ENCODE measurements at regions not wholly inside any gene's neighbourhood (a gene's known extent, or its start where the extent isn't known, plus 50 kb on each side); places are given as distances from the start of the nearest gene placed in this dataset.
A peak's percentile ranks its signal among the peaks of the same experiment; 100 is the strongest.

DNA sequence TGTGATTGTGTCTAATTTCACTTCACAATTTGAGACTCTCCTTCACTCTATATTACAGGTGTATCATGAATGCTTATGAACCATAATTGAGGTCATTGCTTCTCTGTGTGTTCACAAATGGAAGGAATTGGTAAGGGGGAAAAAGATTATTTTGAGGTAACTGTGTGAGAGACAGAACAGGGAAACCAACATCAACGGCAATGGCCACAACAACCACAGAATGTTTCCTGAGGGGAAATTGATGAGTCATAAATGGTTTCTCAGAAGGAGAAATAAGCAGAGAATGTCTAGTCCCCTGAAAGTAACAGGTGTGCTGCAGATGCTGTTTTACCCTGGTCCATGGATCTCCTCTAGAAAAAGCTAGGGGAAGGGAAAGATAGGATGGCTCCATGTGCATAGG is 361.2 kb upstream of the GALNT5 start:
- no peak for DNase-seq
- intact Hi-C loops (cut with DNase I, micrococcal nuclease), result no loop called here
- ATAC-seq, result no peak

DNA sequence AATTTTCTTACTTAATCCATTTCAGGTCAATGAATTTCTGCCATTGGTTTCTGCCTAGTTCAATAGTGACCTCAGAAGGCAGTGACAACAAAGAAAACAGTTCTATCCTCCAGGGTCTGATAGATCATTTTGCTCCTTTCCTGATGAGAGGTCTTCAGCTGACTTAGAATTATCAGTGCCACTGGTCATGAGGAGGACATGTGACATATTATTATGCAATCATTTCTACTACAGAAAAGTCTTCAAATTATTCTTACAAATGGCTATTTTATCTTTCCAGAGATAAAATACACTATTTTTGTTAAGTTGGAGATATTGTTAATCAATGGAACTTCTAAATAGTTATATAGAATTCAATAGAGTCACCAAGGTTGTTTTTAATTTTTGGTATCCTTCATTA is 360.0 kb upstream of the GALNT5 start:
- intact Hi-C loops (cut with DNase I, micrococcal nuclease), result no loop called here
- DNase-seq (no peak), ATAC-seq (no peak)

DNA sequence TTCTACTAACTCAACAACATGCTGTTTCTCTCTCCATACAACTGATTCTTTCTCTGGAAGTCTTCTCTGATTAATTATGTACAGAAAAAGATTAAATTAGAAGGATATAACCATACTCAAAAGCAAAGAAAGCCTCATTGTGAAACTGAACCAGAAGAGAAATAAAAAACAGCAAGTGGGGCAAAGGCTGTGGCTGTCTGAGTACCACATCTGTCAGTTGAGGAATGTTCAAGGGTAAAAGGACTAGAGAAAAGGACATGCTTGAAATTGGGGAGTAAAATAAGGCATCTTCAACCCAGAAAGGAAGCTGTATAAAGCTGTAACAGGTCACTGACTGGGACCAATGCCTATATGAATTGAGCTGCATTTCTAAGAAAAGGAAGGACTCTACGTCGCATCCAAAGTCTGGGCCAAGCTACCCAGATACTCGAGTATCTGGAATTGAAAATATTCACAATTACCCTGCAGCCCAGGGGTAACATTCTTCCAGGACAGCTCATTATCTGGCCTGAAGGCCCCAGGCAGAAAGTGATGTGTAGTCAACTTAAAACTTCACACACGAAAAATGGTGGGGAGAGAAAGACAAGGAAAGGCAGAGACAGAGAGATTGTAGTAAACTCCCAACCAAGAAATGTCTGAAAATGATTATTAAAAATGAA is 356.0 kb upstream of the GALNT5 start:
- DNase-seq, result no peak
- intact Hi-C loops (cut with DNase I, micrococcal nuclease), result no loop called here
- ATAC-seq, result no peak

DNA sequence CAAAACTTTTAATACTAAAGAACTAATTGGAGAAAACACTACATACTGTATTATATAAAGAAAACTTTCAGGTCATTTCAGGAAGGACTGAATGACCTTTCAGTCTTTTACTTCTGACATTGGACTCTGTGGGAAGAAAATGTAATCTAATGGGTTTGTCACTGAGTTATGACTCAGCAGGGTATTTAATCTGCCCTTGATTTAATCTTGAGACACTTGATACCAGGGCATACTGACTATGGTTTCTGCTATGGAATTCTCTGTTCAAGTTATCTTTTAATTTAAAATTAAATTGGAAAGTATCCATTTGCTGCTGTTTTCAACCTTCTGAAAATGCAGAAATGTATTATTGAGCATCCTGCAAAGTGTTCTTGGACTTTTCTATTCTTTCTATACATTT is 354.2 kb upstream of the GALNT5 start:
- DNase-seq (no peak), ATAC-seq (no peak)
- intact Hi-C loops (cut with DNase I, micrococcal nuclease), result no loop called here

DNA sequence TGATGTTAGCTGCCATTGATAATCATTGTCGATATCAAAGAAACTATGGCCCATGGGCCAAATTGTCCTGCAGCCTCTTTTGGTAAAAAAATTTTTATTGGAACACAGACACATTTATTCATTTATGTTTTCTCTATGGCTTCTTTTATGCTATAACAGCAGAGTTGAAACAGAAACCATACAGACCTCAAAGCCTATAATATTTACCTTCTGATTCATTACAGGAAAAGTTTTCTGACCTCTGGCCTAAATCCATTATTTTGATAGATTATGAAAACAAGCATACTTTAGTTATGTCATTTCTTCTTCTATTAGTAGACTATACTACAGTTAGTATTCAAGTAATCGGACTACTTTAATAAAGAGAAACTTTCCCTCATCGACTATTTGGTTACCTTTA is 349.7 kb upstream of the GALNT5 start:
- DNase-seq (no peak), ATAC-seq (no peak)
- intact Hi-C loops (cut with DNase I, micrococcal nuclease), result no loop called here

DNA sequence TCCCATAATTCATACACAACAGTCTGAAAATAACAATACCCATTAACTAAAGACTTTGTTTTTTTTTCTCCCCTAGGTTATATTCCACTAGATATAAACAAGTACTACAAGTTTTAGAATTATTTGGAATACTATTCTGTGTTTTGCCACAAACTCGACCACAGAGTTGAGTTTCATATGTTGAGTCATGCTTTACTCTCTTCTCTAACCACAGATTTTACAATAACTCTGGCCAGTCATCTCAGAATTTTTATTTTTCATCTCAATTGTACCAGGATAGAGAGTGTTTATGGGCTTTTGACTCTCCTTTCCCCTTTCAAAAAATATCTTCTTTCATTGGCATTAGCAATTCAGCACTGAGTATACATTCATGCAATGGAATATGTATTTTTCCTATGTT is 348.7 kb upstream of the GALNT5 start:
- intact Hi-C loops (cut with DNase I, micrococcal nuclease), result no loop called here
- no peak for ATAC-seq
- DNase-seq, result no peak

DNA sequence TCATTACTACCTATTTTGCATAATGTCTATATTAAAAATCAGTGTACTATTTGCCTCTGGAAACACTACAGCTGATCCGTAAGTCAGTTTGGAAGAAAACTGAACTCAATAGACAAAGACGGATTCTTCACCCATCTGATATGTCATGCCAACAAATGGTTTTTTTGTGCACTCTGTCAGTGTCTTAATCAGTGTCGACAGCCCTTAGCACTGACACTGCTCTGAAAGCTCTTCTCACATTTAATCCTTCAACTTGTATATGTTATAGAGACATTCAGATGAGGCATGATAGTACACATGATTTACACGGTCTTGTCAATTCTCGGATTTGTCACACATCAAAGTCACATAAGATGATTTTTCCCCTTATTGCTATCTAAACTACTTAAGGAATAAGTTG is 347.5 kb upstream of the GALNT5 start:
- intact Hi-C loops (cut with DNase I, micrococcal nuclease), result no loop called here
- no peak for ATAC-seq

DNA sequence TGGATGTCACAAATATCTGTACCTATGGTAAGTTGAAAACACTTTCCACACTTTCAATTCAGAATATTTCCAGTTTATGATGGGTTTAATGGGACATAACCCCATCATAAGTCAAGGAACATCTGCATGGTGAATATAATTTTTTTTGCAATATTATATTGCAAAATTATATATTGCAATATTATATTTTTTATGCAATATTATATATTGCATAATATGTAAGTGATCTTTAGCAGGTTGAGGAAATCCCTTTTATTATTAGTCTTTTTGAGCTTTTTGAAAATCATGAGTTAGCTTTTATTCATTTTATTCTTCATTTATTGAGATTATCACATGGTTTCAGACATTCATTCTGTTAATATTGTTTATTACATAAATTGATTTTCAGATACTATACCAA is 342.2 kb upstream of the GALNT5 start:
- intact Hi-C loops (cut with DNase I, micrococcal nuclease), result no loop called here
- ATAC-seq (no peak), DNase-seq (no peak)

More for the DNA sequence above, 347.5 kb upstream of the GALNT5 start:
- DNase-seq, result no peak

DNA sequence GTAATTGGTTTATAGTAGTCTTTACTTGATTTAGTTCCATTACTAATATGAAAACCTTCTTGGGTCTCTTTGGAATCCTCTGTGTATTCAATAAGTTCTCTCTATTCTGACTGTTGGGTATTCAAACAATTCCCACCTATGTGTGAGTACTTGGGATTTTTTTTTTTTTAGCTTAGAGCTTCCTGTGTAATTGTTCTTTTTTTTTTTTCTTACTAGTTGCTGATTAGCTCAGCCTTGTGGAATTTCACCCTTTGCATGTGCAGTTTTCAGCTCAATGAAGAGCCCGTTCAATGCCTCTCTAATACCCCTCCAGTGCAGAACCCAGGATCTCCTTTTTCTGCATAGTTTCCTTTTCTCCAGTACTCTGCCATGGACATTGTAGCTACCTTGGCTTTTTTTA is 339.1 kb upstream of the GALNT5 start:
- ATAC-seq, result no peak
- no peak for DNase-seq
- intact Hi-C loops (cut with DNase I, micrococcal nuclease), result no loop called here

DNA sequence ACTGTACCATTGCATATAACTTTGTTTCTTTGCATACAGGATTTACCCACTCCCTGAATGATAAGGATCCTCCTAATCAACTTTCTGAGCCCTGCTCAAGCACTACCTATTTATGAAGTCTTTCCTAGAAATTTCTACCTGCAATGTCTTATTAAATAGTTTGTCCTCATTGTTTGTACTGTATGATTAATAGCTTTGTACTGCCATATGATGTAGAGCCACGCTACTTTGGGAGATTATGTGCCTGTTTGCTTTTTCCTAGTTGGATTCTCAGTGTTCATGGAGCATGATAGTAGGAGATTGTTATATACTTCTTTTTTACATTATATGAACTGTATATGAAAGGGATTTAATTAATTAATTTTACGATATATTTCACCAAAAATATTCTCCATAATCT is 327.1 kb upstream of the GALNT5 start:
- intact Hi-C loops (cut with DNase I, micrococcal nuclease), result no loop called here
- DNase-seq (no peak), ATAC-seq (no peak)

DNA sequence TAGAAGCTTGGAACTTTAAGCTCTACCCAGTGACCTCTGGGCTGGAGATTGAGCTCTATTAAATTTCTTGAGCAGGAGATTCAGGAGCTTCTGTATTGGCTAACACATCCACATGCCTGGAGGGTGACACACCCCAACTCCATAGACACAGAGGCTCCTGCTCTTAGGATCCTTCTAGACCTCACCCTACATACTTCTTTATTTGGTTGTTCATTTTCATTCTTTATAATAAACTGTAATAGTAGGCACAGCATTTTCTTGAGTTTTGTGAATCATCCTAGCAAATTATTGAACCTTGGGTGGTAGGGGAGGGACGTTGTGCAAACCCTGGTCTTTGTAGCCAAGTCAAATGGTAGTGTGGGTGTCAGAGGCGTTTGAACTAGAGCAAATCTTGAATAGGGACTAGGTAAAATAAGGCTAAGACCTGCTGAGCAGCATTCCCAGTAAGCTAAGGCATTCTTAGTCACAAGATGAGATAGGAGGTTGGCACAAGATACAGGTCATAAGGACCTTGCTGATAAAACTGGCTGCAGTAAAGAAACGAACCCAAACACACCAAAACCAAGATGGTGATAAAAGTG is 323.8 kb upstream of the GALNT5 start:
- ATAC-seq (no peak), DNase-seq (no peak)
- intact Hi-C loops (cut with DNase I, micrococcal nuclease), result no loop called here

DNA sequence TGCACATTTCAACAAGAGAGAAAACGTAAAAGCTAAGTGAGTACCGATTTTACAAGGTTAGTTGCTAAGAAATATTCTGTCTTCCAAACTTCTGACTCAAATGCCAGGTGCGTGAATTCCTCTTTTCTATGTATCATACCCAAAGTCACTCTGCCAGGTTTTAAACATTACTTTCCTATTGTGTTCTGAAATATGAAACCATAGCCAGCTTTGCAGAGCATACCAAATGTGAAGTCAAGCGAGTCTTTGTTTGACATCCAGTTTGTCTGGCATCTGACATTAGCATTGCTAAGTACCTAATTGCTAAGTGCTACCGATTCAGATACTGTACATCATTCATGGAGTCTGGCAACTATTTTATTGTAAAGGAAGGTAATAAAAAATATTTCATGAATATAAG is 321.9 kb upstream of the GALNT5 start:
- intact Hi-C loops (cut with DNase I, micrococcal nuclease), result no loop called here
- DNase-seq (no peak), ATAC-seq (no peak)

DNA sequence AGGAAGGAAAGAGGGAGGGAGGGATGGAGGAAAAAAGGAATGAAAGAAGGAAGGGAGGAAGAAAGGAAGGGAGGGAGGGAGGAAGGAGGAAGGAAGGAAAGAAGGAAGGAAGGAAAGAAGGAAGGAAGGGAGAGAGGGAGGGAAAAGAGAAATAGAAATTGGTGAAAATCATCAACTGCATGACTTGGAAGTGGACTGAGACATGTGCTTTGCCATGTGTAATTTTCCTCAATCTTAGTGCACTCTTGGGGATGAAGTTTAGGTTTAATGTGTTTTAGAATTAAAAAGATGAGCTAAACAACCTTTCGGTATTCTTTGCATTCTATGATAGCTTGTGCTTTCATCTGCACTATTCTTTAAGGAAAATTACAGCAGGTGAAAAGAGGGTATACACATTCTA is 320.1 kb upstream of the GALNT5 start:
- intact Hi-C loops (cut with DNase I, micrococcal nuclease), result no loop called here
- ATAC-seq (no peak), DNase-seq (no peak)

DNA sequence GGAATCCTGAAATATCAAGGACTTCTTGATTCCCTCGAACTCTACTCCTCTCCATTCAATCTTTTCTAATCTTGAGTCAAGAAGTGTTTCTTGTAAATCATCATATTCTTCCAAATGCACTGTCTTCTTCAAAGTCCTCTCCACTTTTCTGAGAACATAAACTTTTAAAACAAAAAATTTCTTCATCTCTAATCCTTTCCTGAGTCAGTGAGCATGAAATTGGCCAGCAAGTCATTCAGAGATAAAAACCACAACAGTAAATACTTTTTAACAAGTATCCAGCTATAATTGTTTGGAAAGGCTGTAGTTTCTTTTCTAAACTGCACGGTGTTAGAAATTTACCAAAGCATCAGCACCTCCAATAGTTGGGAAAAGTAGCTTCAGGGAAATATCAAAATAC is 312.6 kb upstream of the GALNT5 start:
- intact Hi-C loops (cut with DNase I, micrococcal nuclease), result no loop called here
- DNase-seq, result no peak

DNA sequence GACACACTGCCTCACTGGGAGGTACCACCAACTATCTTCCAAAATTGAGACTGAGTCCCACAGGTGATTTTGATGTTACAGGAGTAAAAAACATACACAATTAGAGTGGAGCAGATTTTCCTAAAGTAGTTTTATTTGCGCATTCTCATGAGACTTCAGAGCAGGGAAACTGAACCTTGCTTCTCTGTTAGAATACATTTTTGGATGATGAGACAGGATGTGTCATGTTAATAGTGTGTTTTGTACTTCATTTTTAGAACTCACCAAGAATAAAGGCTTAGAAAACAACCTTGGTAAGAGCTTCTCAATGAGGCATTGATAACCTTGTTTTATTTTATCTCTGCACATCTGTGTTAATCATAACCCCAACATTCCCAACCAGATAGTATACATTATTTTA is 310.2 kb upstream of the GALNT5 start:
- ATAC-seq (no peak), DNase-seq (no peak)

More for the DNA sequence above, 312.6 kb upstream of the GALNT5 start:
- no peak for ATAC-seq

DNA sequence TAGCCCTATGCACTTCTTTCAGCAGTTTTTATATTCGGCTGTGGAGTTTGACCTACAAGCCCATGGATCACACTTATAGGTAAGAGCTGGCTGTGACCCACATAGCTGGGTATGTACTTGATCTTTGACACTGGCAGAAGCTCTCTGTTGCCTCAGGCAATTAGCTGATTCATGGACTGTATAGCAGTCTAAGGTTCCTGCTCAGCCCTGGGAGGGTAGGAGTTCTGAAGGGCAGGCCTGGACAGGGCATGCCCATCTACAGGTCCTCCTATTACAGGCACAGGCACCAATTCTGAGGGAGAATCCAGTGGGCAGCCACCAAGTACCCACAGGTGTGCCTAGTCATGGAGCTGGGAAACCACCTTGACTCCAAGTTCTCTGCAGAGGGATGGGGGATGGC is 301.8 kb upstream of the GALNT5 start:
- ATAC-seq (no peak), DNase-seq (no peak)
- intact Hi-C loops (cut with DNase I, micrococcal nuclease), result no loop called here

More for the DNA sequence above, 310.2 kb upstream of the GALNT5 start:
- intact Hi-C loops (cut with DNase I, micrococcal nuclease), result no loop called here

DNA sequence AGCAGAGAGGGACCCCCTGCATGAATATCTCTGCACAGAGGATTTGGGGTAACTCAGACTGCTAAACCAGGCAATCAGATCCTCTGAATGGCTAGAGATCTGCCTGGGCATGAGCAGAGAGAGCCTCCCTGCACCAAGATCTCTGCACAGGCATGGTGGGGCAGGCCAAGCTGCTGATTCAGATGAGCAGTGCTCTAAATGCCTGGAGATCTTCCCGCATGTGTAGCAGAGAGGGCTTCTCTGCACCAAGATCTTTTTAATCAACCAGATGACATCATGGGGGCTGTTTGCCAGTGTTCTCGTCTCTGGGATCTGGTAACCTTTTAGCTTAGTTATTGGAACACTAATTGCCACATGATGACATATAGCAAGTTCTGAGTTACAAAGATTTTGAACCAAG is 301.3 kb upstream of the GALNT5 start:
- DNase-seq, result no peak
- intact Hi-C loops (cut with DNase I, micrococcal nuclease), result no loop called here
- no peak for ATAC-seq

DNA sequence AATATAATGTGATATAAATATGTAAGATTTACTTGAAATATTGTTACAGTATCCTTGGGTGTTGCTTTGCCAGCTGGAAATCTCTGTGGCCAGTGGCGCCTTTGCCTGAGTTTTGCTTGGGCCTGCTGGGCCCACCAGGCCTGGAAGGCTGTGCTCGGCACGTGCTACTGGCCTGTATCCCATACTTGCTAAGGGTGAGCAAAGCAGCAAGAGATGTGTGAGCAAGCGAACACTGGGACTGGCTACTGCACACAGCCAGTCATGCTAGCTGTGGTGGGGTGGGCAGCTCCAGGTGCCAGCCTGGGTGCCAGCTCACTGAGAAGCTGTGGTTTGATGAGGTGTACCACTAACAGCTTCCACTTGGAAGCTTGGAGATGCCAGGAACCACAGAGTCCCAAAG is 299.1 kb upstream of the GALNT5 start:
- DNase-seq, result no peak
- no peak for ATAC-seq
- intact Hi-C loops (cut with DNase I, micrococcal nuclease), result no loop called here

DNA sequence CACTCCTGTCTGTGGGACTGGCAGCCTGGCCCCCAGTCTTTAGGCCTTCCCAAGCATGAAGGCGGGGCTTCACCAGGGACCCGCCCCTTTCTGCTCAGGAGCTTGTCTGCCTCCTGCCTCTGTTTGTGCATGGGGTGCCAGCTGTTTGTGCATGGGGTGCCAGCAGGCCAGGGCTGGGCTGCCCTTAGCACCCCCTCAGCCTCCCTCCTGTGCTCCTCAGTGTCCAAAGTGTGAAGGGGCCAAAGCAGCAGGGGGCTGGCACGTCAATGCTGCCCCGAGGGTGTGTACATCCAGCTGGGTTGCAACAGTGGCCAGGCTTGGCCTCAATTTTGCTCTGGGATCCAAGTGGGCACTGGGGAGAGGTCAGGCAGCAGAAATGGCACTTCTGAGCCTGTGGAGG is 298.0 kb upstream of the GALNT5 start:
- ATAC-seq (no peak), DNase-seq (no peak)
- intact Hi-C loops (cut with DNase I, micrococcal nuclease), result no loop called here

DNA sequence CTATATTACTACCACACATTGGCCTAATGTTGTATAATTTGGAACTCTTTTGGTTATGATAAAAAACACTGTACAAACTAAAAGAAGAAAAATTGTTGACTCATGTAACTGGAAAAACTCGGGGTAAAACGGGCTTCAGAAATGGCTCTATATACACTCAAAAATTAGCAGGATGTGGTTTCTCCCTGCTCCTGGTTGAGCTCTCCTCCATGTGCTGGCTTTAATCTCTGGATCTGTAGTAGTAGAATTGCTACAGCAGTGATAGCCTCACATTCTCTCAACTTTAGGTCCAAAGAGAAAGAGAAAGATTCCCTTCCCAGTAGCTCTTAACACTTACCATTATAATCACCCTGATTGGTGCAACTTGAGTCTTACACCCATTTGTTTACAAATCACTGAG is 274.9 kb upstream of the GALNT5 start:
- DNase-seq (no peak), ATAC-seq (no peak)
- intact Hi-C loops (cut with DNase I, micrococcal nuclease), result no loop called here

DNA sequence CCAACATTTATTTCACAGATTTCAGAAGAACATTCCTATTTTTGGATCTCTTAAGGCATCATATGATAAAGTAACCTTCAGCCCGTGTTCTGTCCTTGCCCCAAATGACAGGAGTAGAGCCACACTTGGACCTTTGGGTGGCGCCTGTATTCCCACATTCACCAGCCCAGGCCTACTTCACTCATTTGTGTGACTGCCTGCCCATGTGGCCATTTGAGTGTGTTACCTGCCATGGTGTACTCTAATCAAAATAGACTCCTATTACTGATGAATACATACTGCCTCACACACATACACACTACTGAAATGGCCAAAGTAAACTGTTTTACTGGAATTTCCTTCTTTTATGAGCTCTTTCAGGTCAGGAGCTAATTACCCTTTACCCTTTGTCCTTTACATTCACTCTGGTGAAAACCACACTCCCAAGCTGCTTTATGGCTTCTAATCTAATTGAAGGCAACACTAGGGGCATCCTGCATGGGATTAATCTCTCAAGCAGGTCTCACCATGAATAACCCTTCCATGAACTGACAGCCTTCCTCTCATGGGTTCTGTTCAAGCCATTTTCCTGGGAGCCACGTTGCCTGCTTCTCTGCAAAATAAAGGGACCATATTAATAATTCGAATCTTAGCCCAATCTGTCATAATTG is 271.0 kb upstream of the GALNT5 start:
- peak in 1 of 2 donors; percentile 8 for DNase-seq
- intact Hi-C loops (cut with DNase I, micrococcal nuclease), result no loop called here
- ATAC-seq, result peak; percentile 70
